Transverse colon (tissue), 4 donors: ENCODE measurements at regions not wholly inside any gene's neighbourhood (a gene's known extent, or its start where the extent isn't known, plus 50 kb on each side); places are given as distances from the start of the nearest gene placed in this dataset.

ENCODE experiments used
- DNase-seq: peaks from one replicate; pipeline ENCODE4 v3.0.0-alpha.2; 2019
- H3K27ac ChIP-seq, 4 donors: fragments of 200-600 bp; sonication (generic); 2 replicates each; pipeline ENCODE4 v1.5.1; 2016 to 2018; ENCODE audit warnings: inconsistent platforms in 4 of 4
- H3K27me3 ChIP-seq: fragments of 200-600 bp; sonication (generic); 2 replicates; pipeline ENCODE4 v1.5.1; 2017; ENCODE audit warnings: inconsistent platforms
- H3K36me3 ChIP-seq, 4 donors: fragments of 200-600 bp; sonication (generic); 2 replicates each; pipeline ENCODE4 v1.5.1; 2017 to 2019; ENCODE audit warnings: inconsistent platforms in 4 of 4
- H3K4me1 ChIP-seq, 4 donors: fragments of 200-600 bp; sonication (generic); 2 replicates each; pipeline ENCODE4 v1.5.1; 2017 to 2020; ENCODE audit warnings: inconsistent platforms in 4 of 4
- H3K4me3 ChIP-seq, 4 donors: fragments of 200-600 bp; sonication (generic); 1 replicate in 1 of 4; 2 replicates in 3 of 4; pipeline versions ENCODE4 v1.5.1 to v1.6.1; 2017 to 2019; ENCODE audit warnings: inconsistent platforms in 4 of 4
- H3K9me3 ChIP-seq, 2 donors: fragments of 200-600 bp; sonication (generic); 2 replicates each; pipeline ENCODE4 v1.5.1; 2017 to 2019; ENCODE audit warnings: inconsistent platforms in 2 of 2
- EP300 ChIP-seq: sonication (generic); formaldehyde crosslinking; IDR thresholded peaks from one replicate; pipeline ENCODE4 v1.6.1; 2017; ENCODE audit warnings: antibody characterized with exemption, low read depth
- POLR2A ChIP-seq: fragments of 450-650 bp; IDR thresholded peaks from one replicate; pipeline ENCODE4 v1.6.1; 2016; ENCODE audit warnings: antibody characterized with exemption, mild to moderate bottlenecking, moderate library complexity
- POLR2AphosphoS5 ChIP-seq, 3 donors: sonication (generic); formaldehyde crosslinking; IDR thresholded peaks; one replicate each; pipeline ENCODE4 v1.6.1; 2016; ENCODE audit warnings: antibody characterized with exemption in 3 of 3
- WGBS, 2 donors: methylation state at CpG; one replicate each; pipeline ENCODE4 v1.1.5; 2018; ENCODE audit warnings: low coverage in 1 of 2; 5-methylcytosine and 5-hydroxymethylcytosine counted together
- in situ Hi-C, 4 donors: fragments of 200-750 bp; cut with MboI; loops; one replicate each; pipeline versions ENCODE4 v1.15.0 to v1.15.1; 2017; ENCODE audit warnings: low sequenced_read_pairs in 3 of 4, low pct_ligation_motif_present in 1 of 4, low pct_unique_long_range_greater_than_20kb in 1 of 4
- intact Hi-C: fragments of 100-400 bp; cut with DNase I; formaldehyde crosslinking; loops from one replicate; pipeline ENCODE4 v1.15.1; 2023; ENCODE audit warnings: low total_unique reads
- TF ChIP-seq, protein P1 (sequence below), 5 experiments: fragments of 200-600 bp in 3 of 5; fragments of 450-650 bp in 2 of 5; sonication (generic) in 3 of 5; IDR thresholded peaks; 1 replicate in 2 of 5; 2 replicates in 3 of 5; pipeline ENCODE4 v1.5.1; 2016 to 2017; ENCODE audit warnings: antibody characterized with exemption in 5 of 5, inconsistent platforms in 3 of 5, mild to moderate bottlenecking in 2 of 5, moderate library complexity in 1 of 5

- Histone ChIP-seq H3K27ac (no peak overlapping the region), H3K9me3 (no peaks in the 10 kb centered on the region), H3K27me3 (no peaks in the 10 kb centered on the region), H3K36me3 (no peaks in the 10 kb centered on the region), H3K4me1 (no peaks in the 10 kb centered on the region), H3K4me3 (no peak overlapping the region)
- intact Hi-C loops: no loop called here
- TF ChIP-seq POLR2AphosphoS5 (IDR thresholded peaks at IDR 0.05) (no peak), EP300 (no peak), POLR2A (no peak)
- TF ChIP-seq, protein P1, sequence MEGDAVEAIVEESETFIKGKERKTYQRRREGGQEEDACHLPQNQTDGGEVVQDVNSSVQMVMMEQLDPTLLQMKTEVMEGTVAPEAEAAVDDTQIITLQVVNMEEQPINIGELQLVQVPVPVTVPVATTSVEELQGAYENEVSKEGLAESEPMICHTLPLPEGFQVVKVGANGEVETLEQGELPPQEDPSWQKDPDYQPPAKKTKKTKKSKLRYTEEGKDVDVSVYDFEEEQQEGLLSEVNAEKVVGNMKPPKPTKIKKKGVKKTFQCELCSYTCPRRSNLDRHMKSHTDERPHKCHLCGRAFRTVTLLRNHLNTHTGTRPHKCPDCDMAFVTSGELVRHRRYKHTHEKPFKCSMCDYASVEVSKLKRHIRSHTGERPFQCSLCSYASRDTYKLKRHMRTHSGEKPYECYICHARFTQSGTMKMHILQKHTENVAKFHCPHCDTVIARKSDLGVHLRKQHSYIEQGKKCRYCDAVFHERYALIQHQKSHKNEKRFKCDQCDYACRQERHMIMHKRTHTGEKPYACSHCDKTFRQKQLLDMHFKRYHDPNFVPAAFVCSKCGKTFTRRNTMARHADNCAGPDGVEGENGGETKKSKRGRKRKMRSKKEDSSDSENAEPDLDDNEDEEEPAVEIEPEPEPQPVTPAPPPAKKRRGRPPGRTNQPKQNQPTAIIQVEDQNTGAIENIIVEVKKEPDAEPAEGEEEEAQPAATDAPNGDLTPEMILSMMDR (IDR thresholded peaks at IDR 0.05): no peak
- no peak for DNase-seq
- 79 to 100% methylated on average over 1 to 3 of the region's 3 CpGs for WGBS, 2 donors
- in situ Hi-C loops: no loop called here
Observed at GRCh38 chr9:6096821-6097220, 81.4 kb upstream of the RANBP6 start.

- Histone ChIP-seq H3K4me1 (no peaks in the 10 kb centered on the region), H3K27me3 (no peaks in the 10 kb centered on the region), H3K9me3 (no peaks in the 10 kb centered on the region), H3K27ac (no peak overlapping the region), H3K36me3 (no peaks in the 10 kb centered on the region), H3K4me3 (no peak overlapping the region)
- TF ChIP-seq, protein P1 (IDR thresholded peaks at IDR 0.05): no peak
- no peak for TF ChIP-seq POLR2A
- no peak for DNase-seq
- in situ Hi-C loops: no loop called here
- intact Hi-C loops: no loop called here
- 13 to 63% methylated on average over 1 of the region's 1 CpG for WGBS, 2 donors
Observed at GRCh38 chr9:6090277-6091210, 75.1 kb upstream of the RANBP6 start.

- Histone ChIP-seq H3K4me3 (no peak overlapping the region), H3K27me3 (no peaks in the 10 kb centered on the region), H3K27ac (no peak overlapping the region), H3K9me3 (no peaks in the 10 kb centered on the region), H3K4me1 (no peaks in the 10 kb centered on the region), H3K36me3 (no peaks in the 10 kb centered on the region)
- intact Hi-C loops (no loop called here), in situ Hi-C loops (no loop called here)
- DNase-seq: no peak
- 78 to 100% methylated on average over 1 of the region's 1 CpG for WGBS, 2 donors
- TF ChIP-seq, protein P1 (IDR thresholded peaks at IDR 0.05): no peak
- TF ChIP-seq POLR2A (no peak), EP300 (no peak), POLR2AphosphoS5 (IDR thresholded peaks at IDR 0.05) (no peak)
Observed at GRCh38 chr9:6089300-6089699, 73.9 kb upstream of the RANBP6 start.

DNA sequence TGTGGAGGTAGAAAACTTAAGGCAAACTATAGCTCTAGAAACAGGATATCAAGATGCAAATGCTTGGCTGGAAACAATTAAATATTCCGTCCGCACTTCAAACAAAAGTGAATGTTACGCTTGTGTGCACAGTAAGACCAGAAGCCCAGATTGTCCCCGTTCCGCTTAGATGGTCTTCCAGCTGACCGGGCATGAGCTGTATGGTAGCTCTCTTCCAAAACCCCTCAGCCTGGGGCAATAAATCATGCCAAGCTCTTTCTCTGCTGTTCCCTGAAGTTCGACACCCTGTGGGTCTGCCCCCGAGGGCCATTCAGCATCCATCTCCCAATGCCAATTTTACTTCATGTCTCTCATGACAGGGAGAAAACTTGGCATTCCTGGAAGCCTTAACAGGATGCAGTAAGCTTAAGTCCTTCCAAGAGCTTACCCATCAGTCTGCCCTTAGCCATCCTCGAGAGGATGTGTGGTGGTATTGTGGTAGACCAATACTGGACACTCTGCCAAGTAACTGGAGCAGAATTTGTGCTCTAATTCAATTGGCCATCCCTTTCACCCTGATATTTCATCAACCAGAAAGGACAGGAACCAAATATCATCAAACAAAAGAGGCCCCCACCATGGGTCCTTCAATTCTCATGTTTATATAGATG lies 70.7 kb upstream of the RANBP6 start:
- Histone ChIP-seq H3K4me1 (no peaks in the 10 kb centered on the region), H3K36me3 (no peaks in the 10 kb centered on the region), H3K27ac (no peak overlapping the region), H3K4me3 (no peak overlapping the region), H3K9me3 (no peaks in the 10 kb centered on the region), H3K27me3 (no peaks in the 10 kb centered on the region)
- WGBS, 2 donors: 91 to 96% methylated on average over 8 to 9 of the region's 9 CpGs
- DNase-seq: no peak
- TF ChIP-seq POLR2A: no peak
- TF ChIP-seq, protein P1 (IDR thresholded peaks at IDR 0.05): no peak
- TF ChIP-seq EP300: no peak
- no peak for TF ChIP-seq POLR2AphosphoS5 (IDR thresholded peaks at IDR 0.05)
- in situ Hi-C loops: no loop called here
- intact Hi-C loops: no loop called here
